HuH-7 (cell line): ENCODE measurements at regions not wholly inside any gene's neighbourhood (a gene's known extent, or its start where the extent isn't known, plus 50 kb on each side); places are given as distances from the start of the nearest gene placed in this dataset.

Source experiments
- DNase-seq: peaks from one replicate; pipeline ENCODE4 v3.0.0; 2011; ENCODE audit warnings: low spot score

DNA sequence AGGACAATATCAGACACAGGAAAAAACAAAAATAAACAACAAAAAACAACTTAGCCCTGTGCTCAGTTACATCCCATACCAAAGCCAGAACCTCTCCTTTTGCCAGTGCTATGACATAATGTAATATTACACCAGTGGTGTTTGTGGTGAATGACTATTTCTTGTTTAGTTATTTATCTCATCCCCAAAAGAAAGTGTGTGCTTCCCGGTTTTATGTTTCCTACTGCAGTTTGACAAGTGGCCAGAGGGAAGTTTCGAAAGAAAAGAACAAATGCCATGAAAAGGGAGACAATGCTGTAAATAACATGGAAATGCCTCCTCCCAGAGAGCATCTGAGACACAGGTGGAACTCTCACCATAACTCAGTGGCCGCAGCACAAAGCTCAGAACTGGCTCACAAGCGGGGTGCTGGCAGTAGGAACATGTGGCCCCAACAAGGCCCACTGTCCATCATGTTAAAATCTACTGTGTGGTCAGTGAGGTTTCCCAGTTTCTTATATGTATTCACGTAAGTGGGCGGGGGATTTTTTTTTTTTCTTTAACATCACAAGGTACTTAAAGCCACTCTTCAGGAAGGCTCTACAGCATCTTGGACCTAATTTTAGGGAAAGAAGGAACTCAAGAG, 158.2 kb downstream of the BARHL2 start:
- no peak for DNase-seq

DNA sequence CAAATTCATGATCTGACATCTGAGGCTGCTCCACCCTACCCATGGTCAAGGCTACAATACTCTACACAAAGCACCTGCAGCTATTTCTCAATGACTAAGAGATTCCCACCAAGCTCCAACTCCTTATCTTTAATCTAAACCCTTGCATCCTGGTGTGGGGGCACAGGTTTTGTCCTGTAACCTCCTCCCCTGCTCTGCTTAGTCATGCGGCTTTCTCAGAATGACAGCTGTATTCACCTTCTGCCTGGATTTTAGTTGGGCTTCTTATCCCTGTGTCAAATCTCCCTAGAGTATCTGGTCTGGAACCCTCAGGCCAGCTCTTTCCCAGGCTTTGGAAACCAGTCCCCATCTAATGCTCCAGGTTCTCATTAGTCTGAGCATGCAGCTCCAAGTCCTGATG, 159.0 kb downstream of the BARHL2 start:
- no peak for DNase-seq

DNA sequence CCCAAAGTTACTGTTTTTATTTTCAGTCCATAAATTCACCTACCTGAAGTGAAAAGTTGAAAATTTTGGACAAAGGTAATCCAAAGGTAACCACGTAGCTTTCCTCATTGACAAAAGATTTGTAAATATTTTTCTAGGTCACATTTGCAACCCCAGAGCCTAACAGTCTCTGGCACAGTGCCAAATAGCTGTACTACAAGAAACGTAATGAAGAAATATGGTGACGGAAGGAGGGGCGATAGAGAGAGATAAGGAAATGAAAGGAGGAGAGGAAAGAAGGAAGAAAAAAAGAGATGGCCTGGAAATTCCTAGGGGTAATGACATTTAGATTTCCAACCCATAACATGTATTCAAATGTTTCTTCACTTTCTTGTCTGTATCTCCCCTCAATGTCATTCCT, 159.4 kb downstream of the BARHL2 start:
- DNase-seq = no peak

DNA sequence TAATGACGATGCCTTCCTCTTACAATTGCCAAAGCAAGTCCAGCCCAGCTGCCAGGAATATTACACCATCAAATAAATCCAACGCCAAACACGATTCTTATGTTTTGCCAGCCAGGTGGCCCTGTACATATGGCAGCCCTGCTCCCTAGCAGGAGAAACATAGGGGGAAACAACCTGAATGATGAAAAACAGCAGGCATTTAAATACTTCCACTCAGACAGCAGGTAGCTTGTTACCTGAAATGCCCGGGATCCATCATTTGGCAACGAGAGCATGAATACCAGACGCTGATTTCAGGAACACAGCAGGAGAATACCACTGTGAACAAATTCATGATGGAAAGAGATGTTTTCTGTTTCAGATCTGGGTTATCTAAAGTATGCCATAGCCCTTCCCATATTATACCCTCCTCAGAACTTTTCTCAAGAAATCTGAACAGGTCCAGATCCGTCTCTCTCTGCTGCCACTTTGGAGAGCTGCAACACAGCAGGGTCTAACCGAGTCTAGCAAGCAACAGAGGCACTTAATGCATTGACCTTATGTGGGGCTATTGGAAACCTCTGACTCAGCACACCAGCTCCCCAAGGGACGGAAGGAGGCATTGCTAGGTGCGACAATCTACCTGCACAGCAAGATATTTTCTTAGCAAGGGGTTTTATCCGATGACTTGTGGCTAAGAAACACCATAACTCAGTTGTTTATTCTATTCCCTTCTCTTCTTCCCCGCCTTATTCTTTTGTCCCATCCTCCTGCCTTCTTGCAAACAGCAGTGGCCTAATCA, 166.3 kb downstream of the BARHL2 start:
- DNase-seq = no peak

DNA sequence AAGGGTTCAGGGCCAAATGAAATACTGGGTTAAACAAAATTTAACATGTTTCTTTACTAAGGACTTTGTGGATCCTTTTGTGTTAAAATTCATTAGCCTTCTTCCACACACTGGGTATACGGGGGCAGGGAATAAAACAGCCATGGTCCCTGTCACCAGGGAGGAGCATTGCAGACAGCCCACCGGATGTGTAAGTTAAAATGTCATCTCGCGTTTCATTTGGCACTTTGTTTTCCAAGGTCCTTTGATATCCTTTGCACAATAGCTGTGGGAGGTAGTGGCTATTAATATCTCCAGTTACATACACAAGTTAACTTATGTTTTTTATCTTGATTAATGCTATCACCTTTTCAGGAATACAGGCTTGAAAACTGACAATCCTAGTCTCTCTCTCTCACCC, 172.7 kb downstream of the BARHL2 start:
- no peak for DNase-seq

DNA sequence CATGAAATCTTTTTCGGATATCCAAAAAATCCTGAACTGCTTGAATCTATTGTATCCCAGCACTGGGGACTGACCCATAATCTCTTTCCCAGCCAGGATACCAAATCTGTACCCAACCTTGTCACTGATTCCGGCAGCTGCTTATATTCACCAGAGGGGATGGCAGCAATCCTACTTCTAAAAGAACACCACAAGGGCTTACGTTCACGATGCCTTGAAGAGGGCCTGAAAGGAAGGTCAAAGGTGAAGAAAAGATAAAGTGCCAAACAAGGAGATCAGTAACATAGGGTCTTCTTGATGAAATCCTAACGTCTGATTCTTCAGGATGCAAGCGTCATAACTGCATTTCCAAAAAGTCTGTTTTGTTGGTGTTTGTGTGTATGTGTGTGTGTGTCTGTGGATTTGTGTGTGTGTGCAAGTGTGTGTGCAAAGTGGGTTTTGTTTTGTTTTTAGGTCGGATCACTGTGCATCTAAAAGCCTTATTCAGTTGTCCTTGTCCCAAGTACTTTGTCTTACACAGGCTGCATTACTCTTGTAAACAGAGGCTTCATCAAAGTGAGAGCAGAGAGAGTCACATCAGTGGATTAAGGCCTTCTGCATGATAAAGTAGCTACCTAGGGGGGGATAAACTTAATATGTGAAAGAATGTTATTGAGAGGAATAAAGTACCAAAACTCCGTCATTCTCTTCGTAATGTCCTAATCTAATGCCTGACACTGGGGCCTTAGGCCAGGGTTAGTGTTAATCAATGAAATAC, 179.3 kb downstream of the BARHL2 start:
- DNase-seq = no peak

DNA sequence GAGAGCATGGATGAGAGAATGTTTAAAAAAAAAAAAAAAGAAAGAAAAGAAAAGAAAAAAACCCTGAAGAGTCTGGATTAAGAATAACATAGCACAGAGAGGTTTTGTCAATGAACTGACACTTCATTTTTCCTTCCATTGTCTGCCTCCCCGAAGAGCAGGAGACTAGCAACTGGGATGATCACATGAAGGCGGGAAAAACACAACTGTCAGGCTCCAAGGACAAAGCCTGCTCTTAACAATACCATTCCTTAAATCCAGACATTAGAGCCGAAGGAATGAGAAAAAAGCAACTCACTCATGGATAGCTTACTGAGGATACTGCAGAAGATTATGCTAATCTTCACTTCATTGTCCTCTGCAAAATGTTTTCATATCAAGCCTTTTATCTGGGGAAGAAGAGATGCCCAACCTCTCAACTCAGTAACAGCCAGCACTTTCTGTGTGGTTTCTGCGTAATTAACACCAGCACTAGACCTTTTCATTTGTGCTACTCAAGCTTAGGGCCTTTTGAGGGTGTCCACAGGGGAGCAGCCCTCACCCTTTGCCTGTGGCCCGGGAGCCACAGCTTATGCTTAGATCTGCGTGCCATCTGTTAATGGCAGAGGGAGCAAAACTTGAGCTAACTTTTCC, 182.3 kb downstream of the BARHL2 start:
- DNase-seq = no peak

DNA sequence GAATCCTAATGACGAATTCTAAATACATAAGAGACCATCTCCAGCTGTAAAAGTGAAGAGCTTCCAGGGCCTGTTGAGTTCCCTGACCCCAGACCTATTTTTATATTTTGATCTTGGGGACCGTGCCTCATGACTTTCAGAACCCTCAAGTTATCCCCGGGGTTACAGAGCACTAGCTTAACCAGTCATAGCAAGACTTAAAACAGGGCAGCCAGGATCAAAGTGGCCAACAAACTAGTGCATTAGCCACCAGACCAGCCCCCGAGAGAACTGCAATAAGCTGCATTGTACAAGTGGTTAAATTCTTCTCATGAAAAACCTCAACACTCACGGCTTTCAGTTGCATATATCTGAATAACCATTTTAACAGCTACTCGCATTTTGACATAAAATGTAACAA, 183.0 kb downstream of the BARHL2 start:
- DNase-seq = no peak

DNA sequence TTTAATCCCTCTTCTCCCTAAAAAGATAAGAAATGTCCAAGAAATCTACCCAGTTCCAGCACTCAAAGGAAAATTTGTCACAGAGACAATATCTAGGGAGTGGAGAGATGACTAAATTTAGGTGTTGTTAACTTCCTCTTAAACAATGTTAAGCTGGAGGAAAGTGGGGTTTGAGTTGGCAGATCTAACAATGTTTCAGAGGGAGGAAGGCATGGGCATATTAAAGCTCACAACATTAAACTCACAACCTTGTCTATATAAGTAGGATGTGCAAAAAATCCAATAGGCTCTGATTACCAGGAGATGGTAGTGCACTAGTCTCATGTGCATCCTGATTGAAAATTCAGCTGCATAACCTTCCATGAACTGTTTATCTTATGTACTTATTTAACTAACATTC, 190.1 kb downstream of the BARHL2 start:
- DNase-seq = no peak

DNA sequence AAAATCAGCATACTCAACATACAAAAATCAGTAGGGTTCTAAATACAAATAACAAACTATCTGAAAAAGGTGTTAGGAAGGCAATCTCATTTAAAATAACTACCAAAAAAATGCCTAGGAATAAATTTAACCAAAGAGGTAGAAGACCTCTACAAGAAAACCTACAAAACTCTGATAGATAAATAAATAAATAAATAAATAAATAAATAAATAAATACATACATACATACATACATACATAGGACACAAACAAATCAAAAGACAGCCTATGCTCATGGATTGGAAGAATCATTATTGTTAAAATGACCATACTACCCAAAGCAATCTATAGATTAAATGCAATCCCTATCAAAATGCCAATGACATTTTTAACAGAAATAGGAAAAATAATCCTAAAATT, 194.7 kb downstream of the BARHL2 start:
- no peak for DNase-seq

DNA sequence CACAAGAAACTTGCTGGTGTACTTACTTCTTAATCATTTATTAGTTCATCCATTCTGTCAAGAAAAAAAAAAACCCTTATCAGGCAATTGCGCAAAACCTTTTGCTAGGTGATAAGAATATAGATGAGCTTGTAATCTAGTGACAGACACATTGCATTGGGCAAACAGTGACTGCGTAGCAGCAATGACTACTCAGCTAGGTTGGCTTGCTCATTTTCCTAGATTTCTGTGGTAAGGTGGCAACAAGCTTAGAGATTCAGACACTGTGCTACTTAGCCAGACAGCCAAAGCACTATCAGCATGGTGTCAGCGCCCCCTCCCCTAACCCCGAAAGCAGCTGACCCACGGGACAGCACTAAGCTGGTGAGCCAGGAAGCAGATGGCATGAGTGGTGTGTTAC, 203.1 kb downstream of the BARHL2 start:
- DNase-seq = no peak

DNA sequence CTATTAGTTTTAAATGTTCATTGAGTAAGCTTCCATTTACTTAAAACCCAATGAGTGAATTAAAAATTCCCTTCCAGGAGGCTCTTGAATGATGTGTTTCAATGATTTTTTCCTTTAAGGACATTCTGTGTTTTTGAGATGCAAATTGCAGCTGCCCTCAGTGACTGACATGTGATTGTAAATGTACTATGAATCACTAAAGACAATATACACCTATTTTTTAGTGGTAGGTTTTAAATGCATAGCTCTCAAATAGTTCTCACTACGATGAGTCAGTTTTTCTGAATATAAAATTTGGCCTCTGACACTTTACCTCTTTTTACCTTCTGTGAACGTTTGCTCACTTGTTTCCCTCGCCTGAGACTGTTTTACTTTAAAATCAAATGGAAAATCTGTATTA, 204.7 kb downstream of the BARHL2 start:
- DNase-seq = no peak

DNA sequence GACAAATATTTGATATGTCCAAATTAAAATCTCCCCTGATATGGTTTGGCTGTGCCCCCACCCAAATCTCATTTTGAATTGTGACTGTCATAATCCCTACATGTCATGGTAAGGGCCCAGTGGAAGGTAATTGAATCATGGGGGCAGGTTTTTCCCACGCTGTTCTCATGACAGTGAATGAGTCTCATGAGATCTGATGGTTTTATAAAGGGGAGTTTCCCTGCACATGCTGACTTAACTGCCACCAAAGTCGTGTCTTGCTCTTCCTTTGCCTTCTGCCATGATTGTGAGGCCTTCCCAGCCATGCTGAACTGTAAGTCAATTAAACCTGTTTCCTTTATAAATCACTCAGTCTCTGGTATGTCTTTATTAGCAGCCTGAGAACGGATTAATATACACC, 207.0 kb downstream of the BARHL2 start:
- DNase-seq = no peak

DNA sequence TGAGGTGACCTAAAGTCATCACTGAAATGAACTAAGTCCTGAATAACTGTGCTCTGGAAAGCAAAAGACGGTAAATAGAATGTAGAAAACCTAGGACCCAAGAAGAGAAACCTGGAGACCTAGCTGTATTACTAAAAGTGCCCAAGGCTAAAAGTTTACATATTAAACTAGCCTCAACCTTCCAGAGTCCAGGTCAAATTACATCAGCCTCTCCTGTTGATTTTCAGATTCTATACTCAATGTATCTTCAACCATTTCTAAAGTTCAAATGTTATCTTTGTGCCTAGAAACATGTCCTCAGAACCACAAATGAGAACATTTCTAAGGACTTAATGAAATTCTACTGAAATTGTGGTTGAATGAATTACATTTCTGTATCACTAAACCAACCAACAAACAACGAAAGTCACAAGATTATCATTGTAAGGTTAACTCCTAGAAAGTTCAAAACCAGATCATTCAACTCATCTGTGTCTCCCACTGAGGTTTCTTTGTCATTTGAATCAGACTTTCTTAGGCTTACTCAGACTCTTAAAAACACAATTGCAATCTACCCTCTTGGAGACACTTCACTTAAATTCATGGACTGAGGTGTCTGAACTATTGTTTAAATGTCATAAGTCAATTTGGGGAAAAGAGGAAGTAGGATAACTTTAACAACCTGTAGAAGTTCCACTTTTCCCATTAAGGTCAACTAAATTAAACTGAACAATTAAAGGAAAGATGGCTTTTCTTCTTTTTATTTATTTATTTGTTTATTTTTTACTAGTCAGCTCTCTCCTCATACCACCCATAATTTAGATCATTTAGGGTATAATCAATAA, 207.7 kb downstream of the BARHL2 start:
- DNase-seq = no peak

DNA sequence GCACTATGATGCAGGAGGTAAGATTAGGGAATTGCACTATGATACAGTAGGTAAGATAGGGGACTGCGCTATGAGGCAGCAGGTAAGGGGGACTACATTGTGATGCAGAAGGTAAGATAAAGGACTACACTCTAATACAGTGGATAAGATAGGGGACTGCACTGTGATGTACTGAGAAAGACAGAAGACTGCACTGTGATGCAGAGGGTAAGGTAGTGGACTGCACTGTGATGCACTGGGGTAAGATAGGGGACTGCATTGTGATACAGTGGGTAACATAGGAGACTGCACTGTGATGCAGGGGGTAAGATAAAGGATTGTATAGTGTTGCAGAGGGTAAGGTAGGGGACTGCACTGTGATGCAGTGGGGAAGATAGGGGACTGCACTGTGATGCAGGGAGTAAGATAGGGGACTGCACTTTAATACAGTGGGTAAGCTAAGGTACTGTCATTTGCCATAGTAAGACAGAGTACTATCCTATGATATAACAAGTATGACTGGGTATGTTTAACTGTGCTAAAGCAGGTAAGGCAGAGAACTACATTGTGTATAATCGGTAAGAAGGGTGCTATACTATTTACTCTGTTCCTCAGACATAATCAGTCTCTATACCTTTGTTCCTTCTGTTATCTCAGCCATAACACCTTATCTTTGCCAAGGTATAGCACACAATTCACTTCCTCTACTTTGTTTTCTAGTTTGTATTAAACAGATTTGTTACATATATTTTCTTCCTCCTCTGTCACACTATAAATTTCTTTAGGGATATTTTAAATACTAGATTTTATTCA, 208.5 kb downstream of the BARHL2 start:
- DNase-seq = no peak

DNA sequence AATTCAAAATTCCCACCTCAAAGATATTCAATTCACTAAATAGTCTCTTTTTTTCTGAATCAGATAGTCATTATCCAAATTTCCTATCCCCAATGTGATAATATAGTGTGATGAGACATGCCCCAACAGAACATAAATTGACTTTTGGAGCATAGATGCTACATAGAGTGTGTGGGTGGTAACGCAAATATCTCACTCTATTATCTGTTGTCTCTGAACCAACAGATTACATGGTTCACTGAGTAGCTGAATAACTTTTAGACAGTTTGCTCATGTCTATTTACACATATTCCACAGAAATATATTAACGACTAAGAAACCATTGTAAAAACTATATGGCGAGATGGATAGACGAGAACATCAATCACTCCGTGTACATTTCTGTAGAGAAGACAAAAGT, 209.9 kb downstream of the BARHL2 start:
- DNase-seq = no peak

DNA sequence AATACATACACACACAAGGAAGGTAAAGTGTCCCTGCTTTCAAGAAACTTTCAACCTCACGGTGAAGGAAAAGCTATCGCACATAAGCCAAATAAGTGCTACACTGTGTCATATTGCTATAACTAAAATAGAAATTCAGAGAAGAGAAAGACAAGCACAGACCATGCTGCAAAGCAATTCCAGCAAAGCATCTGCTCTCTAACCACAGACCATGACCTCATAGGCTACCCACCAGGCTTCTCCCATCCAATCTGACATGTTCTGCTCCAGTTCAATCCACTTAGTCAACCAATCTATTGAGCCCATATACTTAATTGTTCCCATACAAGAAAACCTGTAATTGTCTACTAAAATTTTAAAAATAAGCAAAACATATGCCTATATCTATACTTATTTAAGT, 211.3 kb downstream of the BARHL2 start:
- no peak for DNase-seq

DNA sequence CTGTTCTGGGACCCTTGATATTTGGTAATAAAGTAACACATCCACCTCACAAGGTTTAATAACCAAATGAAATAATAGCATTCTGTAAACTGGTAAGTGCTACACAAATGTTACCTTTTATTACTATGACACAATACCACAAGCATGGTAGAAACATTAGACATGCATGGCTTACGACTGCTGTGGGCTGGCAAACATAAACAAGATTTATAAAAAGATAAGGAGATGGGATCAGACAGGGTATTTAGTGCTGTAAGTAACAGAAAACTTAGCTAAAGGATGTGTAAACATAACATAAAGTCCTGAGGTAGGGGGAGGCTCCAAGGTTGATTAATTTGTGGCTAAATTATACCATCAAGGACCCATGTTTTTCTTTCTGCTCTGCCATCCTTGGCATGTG, 212.6 kb downstream of the BARHL2 start:
- DNase-seq = no peak

DNA sequence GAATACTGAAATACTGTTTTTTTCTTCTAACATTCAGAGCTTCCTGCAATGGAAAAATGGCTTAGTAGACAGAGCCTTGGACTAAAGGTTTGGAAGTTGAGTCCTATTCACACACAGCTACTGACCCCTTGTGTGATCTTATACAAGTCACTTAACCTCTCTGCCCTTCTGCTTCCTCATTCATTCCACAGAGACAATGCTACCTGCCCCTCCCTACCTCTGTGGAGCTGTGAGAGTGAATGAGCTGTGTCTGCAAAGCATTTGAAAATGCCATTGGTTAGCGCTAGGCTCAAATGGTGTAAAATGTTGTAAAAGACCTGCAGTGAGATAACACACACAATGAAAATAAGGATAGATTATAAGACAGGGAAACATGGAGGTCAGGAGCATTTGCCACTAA, 214.4 kb downstream of the BARHL2 start:
- no peak for DNase-seq

DNA sequence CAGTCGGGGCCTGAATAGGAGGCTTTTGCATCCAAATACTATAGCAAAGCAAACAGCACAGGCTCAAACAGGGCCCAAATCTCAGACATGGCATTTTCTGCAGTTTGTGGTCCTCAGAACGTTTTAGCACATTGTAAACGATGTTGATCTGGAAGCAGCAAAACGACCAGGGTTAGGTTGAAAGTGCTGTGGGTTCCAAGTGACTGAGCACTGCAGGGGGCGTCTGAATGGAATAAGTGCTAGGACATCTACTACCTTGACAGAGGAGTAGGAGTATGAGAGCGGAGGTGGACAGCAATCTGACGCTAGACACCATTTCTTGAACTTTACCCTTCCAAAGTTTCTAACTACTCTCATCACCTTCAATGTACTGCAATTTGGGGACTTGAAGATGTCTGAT, 214.9 kb downstream of the BARHL2 start:
- DNase-seq = no peak

DNA sequence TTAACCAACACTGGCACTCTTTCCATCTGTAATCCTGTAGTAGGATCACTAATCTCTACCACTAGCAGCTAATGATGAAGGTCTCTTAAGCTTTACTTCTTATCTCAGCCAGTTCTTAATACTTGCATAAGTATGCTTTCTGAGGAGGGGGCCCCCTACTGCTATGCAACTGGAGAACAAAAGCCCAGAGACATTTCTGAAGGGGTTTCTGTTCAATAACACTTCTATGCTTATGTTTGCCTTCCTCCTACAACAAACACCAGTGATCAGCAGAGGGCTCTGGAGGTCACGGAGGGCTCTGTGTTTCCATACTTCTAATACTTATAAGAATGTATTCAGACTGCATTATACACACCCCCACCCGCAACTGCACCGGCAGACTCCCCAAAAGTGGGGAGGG, 215.8 kb downstream of the BARHL2 start:
- no peak for DNase-seq
